ENCODE measurements at regions not wholly inside any gene's neighbourhood (a gene's known extent, or its start where the extent isn't known, plus 50 kb on each side); places are given as distances from the start of the nearest gene placed in this dataset.

DNA sequence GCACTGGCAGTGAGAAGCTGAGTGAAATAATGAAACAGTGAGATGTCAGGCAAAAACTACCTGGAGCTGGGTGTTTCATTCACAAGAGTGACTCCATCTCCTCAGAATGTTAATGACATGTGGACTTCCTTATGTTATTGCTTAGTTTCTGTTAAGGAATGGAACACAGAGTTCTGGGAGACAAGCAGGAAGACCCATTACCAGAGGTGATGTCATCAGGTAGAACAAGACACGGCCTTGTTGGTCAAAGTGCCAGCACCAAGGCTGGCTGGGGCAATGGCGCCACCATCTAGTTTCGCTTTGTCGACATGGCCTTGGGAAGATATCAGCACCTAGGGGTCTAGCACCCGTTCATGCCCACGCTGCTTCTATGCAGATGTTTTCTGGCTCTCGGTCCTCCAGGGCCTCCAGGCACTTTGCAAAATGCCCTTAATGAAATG lies 252.2 kb downstream of the FAM43A start:
- TF ChIP-seq, protein P1, sequence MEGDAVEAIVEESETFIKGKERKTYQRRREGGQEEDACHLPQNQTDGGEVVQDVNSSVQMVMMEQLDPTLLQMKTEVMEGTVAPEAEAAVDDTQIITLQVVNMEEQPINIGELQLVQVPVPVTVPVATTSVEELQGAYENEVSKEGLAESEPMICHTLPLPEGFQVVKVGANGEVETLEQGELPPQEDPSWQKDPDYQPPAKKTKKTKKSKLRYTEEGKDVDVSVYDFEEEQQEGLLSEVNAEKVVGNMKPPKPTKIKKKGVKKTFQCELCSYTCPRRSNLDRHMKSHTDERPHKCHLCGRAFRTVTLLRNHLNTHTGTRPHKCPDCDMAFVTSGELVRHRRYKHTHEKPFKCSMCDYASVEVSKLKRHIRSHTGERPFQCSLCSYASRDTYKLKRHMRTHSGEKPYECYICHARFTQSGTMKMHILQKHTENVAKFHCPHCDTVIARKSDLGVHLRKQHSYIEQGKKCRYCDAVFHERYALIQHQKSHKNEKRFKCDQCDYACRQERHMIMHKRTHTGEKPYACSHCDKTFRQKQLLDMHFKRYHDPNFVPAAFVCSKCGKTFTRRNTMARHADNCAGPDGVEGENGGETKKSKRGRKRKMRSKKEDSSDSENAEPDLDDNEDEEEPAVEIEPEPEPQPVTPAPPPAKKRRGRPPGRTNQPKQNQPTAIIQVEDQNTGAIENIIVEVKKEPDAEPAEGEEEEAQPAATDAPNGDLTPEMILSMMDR (conservative IDR thresholded peaks at IDR 0.05; ENCODE audit: low read length), result no peak
- TF ChIP-seq EZH2phosphoT487 (IDR thresholded peaks at IDR 0.05; ENCODE audit: borderline replicate concordance), result no peak

All from Loucy (cell line).